ELF-1 (cell line): ENCODE measurements at regions not wholly inside any gene's neighbourhood (a gene's known extent, or its start where the extent isn't known, plus 50 kb on each side); places are given as distances from the start of the nearest gene placed in this dataset.

Experiments
- DNase-seq: peaks from one replicate; pipeline ENCODE4 v3.0.0-alpha.2; 2016; ENCODE audit warnings: low read depth, low spot score

DNA sequence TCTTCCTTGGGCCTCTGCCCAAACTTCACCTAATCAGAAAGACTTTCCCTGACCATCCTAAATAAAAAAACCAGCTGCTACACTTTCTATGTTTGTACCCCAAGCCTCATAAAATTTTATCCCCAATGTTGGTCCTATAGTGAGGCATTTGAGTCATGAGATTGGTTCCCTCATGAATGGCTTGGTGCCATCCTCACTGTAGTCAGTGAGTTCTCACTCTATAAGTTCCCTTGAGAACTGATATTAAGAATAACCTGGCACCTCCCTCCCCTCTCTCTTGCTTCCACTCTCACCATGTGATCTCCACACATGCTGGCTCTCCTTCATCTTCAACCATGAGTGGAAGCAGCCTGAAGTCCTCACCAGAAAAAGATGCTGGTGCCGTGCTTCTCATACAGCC, 316.9 kb upstream of the PRDM1 start:
- no peak for DNase-seq

DNA sequence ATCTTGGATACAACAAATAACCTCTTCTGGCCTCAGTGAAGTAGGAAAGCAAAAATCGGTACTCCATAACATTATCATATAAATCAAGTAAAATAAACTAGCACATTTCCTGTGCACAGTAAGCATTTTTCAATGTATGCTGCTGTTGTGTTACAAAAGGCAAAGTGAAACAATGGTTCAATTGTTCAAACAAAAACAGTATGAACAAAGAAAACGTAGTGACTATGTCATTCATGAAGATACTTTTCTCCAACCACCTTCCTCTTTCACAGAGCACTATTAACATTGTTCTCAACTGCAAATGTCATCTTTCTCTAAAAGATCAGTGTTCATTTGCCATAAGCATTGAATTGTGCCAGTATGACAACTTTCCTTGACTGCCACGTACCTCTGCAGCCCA, 318.6 kb upstream of the PRDM1 start:
- no peak for DNase-seq

DNA sequence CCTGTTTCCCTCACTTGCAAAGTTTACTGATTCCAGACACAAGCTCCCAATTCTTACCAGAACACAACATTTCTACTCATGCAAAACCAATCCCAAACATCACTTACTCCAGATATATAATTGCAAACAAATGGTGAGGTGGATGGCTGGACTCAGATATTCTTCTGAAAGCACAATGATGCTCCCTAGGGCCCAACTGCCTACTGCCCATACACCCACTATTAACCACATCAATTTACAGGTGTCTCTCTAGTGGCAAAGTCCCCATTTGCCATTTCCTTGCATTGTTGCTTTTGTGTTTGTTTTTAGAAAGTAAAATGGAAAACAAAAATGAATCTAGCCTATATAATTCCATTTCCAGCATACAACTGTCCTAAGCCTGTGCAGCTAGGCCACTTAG, 320.9 kb upstream of the PRDM1 start:
- no peak for DNase-seq

DNA sequence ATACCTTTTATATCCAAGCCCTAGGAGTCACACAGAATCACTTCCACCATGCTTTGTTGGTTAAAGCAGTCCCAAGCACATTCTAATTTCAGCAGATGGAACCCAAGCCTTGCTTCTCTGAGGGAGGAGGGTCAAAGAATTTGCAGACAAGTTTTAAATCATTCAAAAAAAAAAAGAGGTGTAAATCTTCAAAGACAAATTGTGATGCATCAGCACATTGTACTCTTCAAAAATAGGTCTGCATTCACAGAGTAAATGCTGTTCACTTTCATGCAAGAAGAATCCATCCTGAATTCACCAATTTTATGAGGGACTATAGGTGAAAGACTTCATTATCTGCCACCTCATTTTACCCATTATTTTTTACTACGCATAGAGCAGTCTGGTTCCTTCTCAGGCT, 321.8 kb upstream of the PRDM1 start:
- no peak for DNase-seq

GRCh38 chr6:105763866-105764265, 322.3 kb upstream of the PRDM1 start:
- no peak for DNase-seq

GRCh38 chr6:105760746-105761145, 325.4 kb upstream of the PRDM1 start:
- DNase-seq = no peak

GRCh38 chr6:105759946-105760345, 326.2 kb upstream of the PRDM1 start:
- DNase-seq = no peak

DNA sequence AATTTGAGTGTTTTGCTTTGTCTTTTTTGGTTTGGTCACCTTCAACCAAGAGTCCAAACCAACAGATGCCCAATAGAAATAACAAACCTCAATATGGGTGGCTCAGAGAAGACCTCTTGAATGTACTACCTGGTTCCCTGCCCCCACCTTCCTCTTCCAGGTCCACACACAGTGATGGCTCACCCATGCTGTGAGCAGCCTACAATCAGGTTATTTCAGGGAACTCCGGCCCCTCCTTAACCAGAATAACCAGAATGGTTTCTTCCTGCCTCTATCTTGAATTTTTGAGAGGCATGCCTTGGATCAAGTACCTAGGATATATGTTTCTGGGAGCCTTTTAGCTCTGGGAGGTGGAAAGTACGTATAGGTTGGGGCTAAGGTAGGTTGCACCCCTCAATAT, 327.1 kb upstream of the PRDM1 start:
- no peak for DNase-seq

DNA sequence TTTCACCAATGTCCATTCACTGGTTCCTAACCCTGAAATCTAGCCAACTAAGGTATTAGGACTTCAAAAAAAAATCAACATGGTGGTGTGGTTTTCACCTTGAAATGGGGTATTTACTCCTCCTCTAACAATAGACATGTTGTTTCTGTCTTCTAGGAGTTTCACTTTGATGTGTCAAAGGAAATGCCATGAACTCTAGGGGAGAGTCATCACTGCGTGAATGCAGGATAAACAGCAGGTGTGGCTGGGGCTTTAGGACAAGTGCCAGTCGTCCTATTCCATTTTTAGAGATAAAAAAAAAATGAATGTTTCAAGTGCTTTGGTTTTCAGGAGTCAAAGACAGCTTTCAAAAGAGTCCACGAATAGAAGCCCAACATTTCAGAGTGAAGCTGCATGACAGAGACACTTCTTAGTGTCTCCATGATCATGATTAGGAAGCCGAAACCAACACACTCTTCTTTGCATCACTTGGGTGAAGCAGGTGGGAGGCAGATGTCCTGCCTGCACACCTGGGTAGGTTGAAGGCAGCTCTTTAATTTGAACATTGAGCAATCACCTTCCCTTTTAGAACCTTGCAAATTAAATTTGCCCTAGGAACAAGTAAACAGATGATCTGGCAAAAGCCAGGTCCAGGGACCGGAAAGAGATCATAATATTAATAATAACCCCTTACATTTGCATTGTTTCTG, 328.5 kb upstream of the PRDM1 start:
- no peak for DNase-seq

DNA sequence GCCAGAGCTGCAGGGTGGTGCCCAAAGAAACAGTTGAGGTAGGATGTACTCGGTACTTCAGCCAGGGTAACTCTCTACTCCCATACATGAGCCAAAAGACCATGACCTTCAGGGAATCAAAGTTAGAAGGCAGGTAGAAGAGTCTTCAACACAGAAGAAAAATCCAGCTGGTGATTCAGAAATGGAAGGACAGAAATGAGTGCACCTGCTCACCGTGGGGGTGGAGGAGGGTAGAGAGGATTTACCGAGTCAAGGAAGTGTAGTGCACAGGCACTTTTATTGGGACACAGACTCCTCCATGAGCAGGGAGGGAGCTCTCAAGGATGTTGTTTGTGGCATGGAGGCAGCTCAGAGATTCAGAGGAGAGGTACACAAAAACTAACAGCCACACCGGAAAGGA, 330.3 kb upstream of the PRDM1 start:
- DNase-seq = no peak

DNA sequence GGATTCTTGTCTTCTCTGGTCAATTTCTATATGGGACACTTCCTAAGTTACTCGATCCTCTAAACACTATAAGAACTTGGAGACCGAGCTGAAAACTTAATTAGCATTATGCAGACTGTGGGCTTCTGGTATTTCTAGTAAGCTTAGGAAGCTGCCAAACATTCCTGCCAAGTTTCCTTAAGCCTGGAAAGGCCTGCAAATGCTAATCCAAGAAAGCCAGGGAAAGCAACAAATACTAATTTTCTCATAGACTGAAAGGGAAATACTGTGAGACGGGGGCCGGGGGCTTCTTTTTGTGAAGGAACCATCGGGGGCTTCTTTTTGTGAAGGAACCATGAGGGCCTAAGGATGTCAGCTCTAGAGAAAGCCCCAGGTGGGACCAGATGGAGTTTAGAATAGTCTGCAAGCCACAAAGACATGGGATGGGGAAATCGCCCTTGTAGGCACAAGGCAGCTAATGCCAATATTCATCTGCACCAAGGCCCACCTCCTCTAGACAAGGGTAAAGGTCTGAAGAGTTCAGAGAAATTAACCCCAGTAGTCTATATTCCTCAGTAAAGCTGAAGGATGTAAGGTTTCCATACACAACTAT, 332.4 kb upstream of the PRDM1 start:
- DNase-seq = no peak

- no peak for DNase-seq
These were observed 332.9 kb upstream of the PRDM1 start for GRCh38 chr6:105753207-105753606.

- no peak for DNase-seq
These were observed 336.0 kb upstream of the PRDM1 start for GRCh38 chr6:105750089-105750488.

GRCh38 chr6:105748737-105749161, 337.4 kb upstream of the PRDM1 start:
- DNase-seq = no peak

GRCh38 chr6:105747823-105748405, 338.2 kb upstream of the PRDM1 start:
- no peak for DNase-seq

DNA sequence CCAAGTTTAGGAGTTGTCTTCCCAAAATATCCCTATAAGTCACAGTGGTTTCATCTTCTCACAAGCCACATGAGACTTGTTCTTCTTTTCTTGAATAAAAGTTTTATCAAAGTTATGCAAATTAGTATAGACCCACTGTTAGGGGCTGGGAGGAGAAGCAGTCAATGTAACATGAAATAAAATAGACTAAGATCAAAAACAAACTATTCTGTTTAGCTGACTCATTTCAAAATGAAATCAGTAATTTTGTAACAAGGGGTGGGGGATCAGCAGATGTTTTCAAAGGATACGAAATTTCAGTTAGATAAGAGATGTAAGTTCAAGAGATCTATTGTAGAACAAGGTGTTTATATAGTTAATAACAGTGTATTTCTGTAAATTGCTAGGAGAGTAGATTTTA, 339.6 kb upstream of the PRDM1 start:
- DNase-seq = no peak

DNA sequence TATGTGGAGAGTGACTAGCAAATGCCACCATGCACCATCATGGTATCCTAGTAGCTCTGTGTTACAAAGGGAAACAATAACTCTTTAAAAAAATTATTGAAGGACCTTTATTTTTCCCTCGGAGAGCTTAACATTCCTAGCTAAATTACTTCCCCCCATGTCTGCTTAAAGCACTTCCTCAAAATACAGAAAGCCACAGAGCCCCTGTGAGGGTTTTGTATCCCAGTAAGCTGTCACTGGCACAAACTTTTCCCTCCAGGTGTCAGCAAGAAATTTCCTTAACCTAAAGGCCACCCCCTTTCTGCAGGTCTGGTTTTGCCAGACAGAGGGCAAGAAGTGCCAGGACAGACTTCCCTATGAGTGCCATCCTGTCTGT, 340.0 kb upstream of the PRDM1 start:
- DNase-seq = no peak

GRCh38 chr6:105745464-105746129, 340.5 kb upstream of the PRDM1 start:
- DNase-seq = no peak

- no peak for DNase-seq
These were observed 341.3 kb upstream of the PRDM1 start for GRCh38 chr6:105744815-105745214.

GRCh38 chr6:105740946-105741645, 338.2 kb upstream of the PREP start:
- no peak for DNase-seq

GRCh38 chr6:105739764-105740163, 336.9 kb upstream of the PREP start:
- DNase-seq = no peak

- no peak for DNase-seq
These were observed 330.8 kb upstream of the PREP start for GRCh38 chr6:105733556-105734162.
